Stimulated activated CD8-positive, alpha-beta memory T cell treated with anti-CD3 and anti-CD28 coated beads, Interleukin-7, amount 100 ng/mL, for 4 hours (primary cell): ENCODE measurements at regions not wholly inside any gene's neighbourhood (a gene's known extent, or its start where the extent isn't known, plus 50 kb on each side); places are given as distances from the start of the nearest gene placed in this dataset.

Experiments used
- DNase-seq, 2 donors: peaks; one replicate each; pipeline ENCODE4 v3.0.0-alpha.2; 2020; ENCODE audit warnings: low read depth in 2 of 2

- no peak for DNase-seq
Measured at GRCh38 chr11:80856066-80856465, 1415.2 kb upstream of the TENM4 start.

GRCh38 chr11:80855426-80855825 lies 1414.6 kb upstream of the TENM4 start:
- no peak for DNase-seq

GRCh38 chr11:80849253-80849652 lies 1408.4 kb upstream of the TENM4 start:
- DNase-seq, result no peak

- no peak for DNase-seq
Measured at GRCh38 chr11:80846979-80847378, 1406.1 kb upstream of the TENM4 start.

GRCh38 chr11:80846442-80846841 lies 1405.6 kb upstream of the TENM4 start:
- DNase-seq, result no peak

GRCh38 chr11:80844110-80844819 lies 1403.4 kb upstream of the TENM4 start:
- no peak for DNase-seq

GRCh38 chr11:80843266-80843974 lies 1402.6 kb upstream of the TENM4 start:
- DNase-seq, result no peak

GRCh38 chr11:80842246-80842645 lies 1401.4 kb upstream of the TENM4 start:
- DNase-seq, result no peak

- DNase-seq, result no peak
Measured at GRCh38 chr11:80841675-80842074, 1400.8 kb upstream of the TENM4 start.

- DNase-seq, result no peak
Measured at GRCh38 chr11:80838153-80838552, 1397.3 kb upstream of the TENM4 start.

- DNase-seq, result no peak
Measured at GRCh38 chr11:80837051-80837450, 1396.2 kb upstream of the TENM4 start.

- no peak for DNase-seq
Measured at GRCh38 chr11:80831374-80831773, 1390.5 kb upstream of the TENM4 start.

GRCh38 chr11:80827781-80828180 lies 1387.0 kb upstream of the TENM4 start:
- no peak for DNase-seq

GRCh38 chr11:80826808-80827207 lies 1386.0 kb upstream of the TENM4 start:
- no peak for DNase-seq

GRCh38 chr11:80822308-80822707 lies 1381.5 kb upstream of the TENM4 start:
- DNase-seq, result no peak

- no peak for DNase-seq
Measured at GRCh38 chr11:80819271-80819670, 1378.4 kb upstream of the TENM4 start.

- DNase-seq, result no peak
Measured at GRCh38 chr11:80816966-80817365, 1376.1 kb upstream of the TENM4 start.

- DNase-seq, result no peak
Measured at GRCh38 chr11:80816454-80816847, 1375.6 kb upstream of the TENM4 start.

GRCh38 chr11:80815752-80816453 lies 1375.1 kb upstream of the TENM4 start:
- no peak for DNase-seq

GRCh38 chr11:80814813-80815212 lies 1374.0 kb upstream of the TENM4 start:
- DNase-seq, result no peak

- no peak for DNase-seq
Measured at GRCh38 chr11:80810695-80811094, 1369.9 kb upstream of the TENM4 start.

GRCh38 chr11:80798174-80798573 lies 1357.3 kb upstream of the TENM4 start:
- no peak for DNase-seq

- DNase-seq, result no peak
Measured at GRCh38 chr11:80783561-80783960, 1342.7 kb upstream of the TENM4 start.
